Body of pancreas (tissue), 4 donors: ENCODE measurements at regions not wholly inside any gene's neighbourhood (a gene's known extent, or its start where the extent isn't known, plus 50 kb on each side); places are given as distances from the start of the nearest gene placed in this dataset.

Experiments used
- POLR2A ChIP-seq, 3 donors: fragments of 450-650 bp; IDR thresholded peaks; one replicate each; pipeline ENCODE4 v1.6.1; 2016; ENCODE audit warnings: antibody characterized with exemption in 3 of 3, mild to moderate bottlenecking in 2 of 3
- TF ChIP-seq, protein P1 (sequence below), 7 experiments: fragments of 450-650 bp in 4 of 7; fragments of 200-600 bp in 3 of 7; sonication (generic) in 3 of 7; IDR thresholded peaks; one replicate each; pipeline ENCODE4 v1.5.1; 2016 to 2019; ENCODE audit warnings: antibody characterized with exemption in 7 of 7

DNA sequence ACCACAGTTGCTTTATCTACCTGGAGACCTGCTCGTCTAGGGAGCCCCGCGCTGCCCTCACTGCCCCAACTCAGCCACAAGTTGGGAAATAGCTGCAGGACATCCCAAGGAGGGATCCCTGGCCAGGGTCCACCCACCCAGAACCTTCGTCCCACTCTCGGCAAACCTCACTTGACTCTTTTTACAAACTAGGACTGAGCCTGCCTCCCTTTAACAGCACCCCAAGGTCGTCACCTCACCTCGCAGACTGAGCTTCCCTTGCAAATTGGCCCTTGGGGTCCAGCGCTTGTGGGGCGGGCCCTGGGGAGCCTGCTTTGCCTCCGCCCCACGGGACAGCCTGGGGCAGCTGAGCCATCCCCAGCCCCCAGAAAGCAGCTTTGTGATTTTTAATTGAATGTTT is 1505.8 kb downstream of the TBC1D22A start:
- TF ChIP-seq POLR2A (IDR thresholded peaks at IDR 0.05) = no peak
- TF ChIP-seq, protein P1, sequence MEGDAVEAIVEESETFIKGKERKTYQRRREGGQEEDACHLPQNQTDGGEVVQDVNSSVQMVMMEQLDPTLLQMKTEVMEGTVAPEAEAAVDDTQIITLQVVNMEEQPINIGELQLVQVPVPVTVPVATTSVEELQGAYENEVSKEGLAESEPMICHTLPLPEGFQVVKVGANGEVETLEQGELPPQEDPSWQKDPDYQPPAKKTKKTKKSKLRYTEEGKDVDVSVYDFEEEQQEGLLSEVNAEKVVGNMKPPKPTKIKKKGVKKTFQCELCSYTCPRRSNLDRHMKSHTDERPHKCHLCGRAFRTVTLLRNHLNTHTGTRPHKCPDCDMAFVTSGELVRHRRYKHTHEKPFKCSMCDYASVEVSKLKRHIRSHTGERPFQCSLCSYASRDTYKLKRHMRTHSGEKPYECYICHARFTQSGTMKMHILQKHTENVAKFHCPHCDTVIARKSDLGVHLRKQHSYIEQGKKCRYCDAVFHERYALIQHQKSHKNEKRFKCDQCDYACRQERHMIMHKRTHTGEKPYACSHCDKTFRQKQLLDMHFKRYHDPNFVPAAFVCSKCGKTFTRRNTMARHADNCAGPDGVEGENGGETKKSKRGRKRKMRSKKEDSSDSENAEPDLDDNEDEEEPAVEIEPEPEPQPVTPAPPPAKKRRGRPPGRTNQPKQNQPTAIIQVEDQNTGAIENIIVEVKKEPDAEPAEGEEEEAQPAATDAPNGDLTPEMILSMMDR (IDR thresholded peaks at IDR 0.05) = no peak
